MM.1S (cell line): ENCODE measurements at regions not wholly inside any gene's neighbourhood (a gene's known extent, or its start where the extent isn't known, plus 50 kb on each side); places are given as distances from the start of the nearest gene placed in this dataset.

Experiments
- DNase-seq: peaks from one replicate; pipeline ENCODE4 v3.0.0-alpha.2; 2015
- H2AFZ ChIP-seq: fragments of 300-600 bp; sonication (generic); 2 replicates; pipeline ENCODE4 v1.6.0; 2016; ENCODE audit warnings: antibody characterized with exemption, low read length
- H3F3A ChIP-seq: fragments of 300-600 bp; sonication (generic); 2 replicates; pipeline ENCODE4 v1.6.1; 2016; ENCODE audit warnings: mild to moderate bottlenecking, antibody characterized with exemption, low read length, moderate library complexity, mixed read lengths; ENCODE audit not compliant: insufficient read depth
- H3K27ac ChIP-seq: fragments of 300-600 bp; sonication (generic); 2 replicates; pipeline ENCODE4 v1.5.1; 2016; ENCODE audit warnings: mild to moderate bottlenecking, low read length
- H3K27me3 ChIP-seq: fragments of 300-600 bp; sonication (generic); replicated peaks from 2 replicates; pipeline ENCODE4 v1.6.0; 2016; ENCODE audit warnings: low read length; ENCODE audit not compliant: insufficient read depth
- H3K36me3 ChIP-seq: fragments of 300-600 bp; sonication (generic); replicated peaks from 2 replicates; pipeline ENCODE4 v1.6.1; 2016; ENCODE audit warnings: mild to moderate bottlenecking, low read length, mixed read lengths; ENCODE audit not compliant: insufficient read depth
- H3K4me1 ChIP-seq: fragments of 300-600 bp; sonication (generic); 2 replicates; pipeline ENCODE4 v1.6.1; 2016; ENCODE audit warnings: low read length, mixed read lengths
- H3K4me2 ChIP-seq: fragments of 300-600 bp; sonication (generic); 2 replicates; pipeline ENCODE4 v1.6.0; 2016; ENCODE audit warnings: low read depth, low read length
- H3K4me3 ChIP-seq: fragments of 300-600 bp; sonication (generic); 2 replicates; pipeline ENCODE4 v1.5.1; 2016; ENCODE audit warnings: low read length, mixed read lengths
- H3K79me2 ChIP-seq: fragments of 300-600 bp; sonication (generic); 2 replicates; pipeline ENCODE4 v1.6.1; 2016; ENCODE audit warnings: mixed run types, low read length, mixed read lengths
- H3K9ac ChIP-seq: fragments of 300-600 bp; sonication (generic); 2 replicates; pipeline ENCODE4 v1.6.1; 2016; ENCODE audit warnings: low read length, mixed read lengths
- H3K9me2 ChIP-seq: fragments of 300-600 bp; sonication (generic); replicated peaks from 2 replicates; pipeline ENCODE4 v1.6.1; 2016; ENCODE audit warnings: mild to moderate bottlenecking, low read length, mixed read lengths; ENCODE audit not compliant: insufficient read depth
- H3K9me3 ChIP-seq: fragments of 300-600 bp; sonication (generic); replicated peaks from 2 replicates; pipeline ENCODE4 v1.6.1; 2016; ENCODE audit warnings: mild to moderate bottlenecking, low read length, mixed read lengths; ENCODE audit not compliant: insufficient read depth
- H4K20me1 ChIP-seq: fragments of 300-600 bp; sonication (generic); 2 replicates; pipeline ENCODE4 v1.6.1; 2016; ENCODE audit warnings: mild to moderate bottlenecking, low read length, moderate library complexity, mixed read lengths; ENCODE audit not compliant: insufficient read depth
- EZH2 ChIP-seq: fragments of 300-600 bp; sonication (generic); optimal IDR thresholded peaks from 2 replicates; pipeline ENCODE3; 2017; ENCODE audit warnings: low read depth, mild to moderate bottlenecking, antibody characterized with exemption, low read length, mixed read lengths
- EZH2phosphoT487 ChIP-seq: fragments of 300-600 bp; sonication (generic); IDR thresholded peaks from 2 replicates; pipeline ENCODE4 v1.6.1; 2018; ENCODE audit warnings: antibody characterized with exemption, low read length
- TF ChIP-seq, protein P1 (sequence below): fragments of 300-600 bp; sonication (generic); IDR thresholded peaks from 2 replicates; pipeline ENCODE4 v1.5.1; 2016; ENCODE audit warnings: antibody characterized with exemption, low read length, mixed read lengths

- H3K4me3 ChIP-seq, result no peak overlapping the region
- no peaks in the 10 kb centered on the region for H4K20me1 ChIP-seq
- H3K36me3 ChIP-seq, result no peaks in the 10 kb centered on the region
- no peaks in the 10 kb centered on the region for H3K9me3 ChIP-seq
- no peak overlapping the region for H3K4me2 ChIP-seq
- no peak overlapping the region for H3K9ac ChIP-seq
- TF ChIP-seq, protein P1, sequence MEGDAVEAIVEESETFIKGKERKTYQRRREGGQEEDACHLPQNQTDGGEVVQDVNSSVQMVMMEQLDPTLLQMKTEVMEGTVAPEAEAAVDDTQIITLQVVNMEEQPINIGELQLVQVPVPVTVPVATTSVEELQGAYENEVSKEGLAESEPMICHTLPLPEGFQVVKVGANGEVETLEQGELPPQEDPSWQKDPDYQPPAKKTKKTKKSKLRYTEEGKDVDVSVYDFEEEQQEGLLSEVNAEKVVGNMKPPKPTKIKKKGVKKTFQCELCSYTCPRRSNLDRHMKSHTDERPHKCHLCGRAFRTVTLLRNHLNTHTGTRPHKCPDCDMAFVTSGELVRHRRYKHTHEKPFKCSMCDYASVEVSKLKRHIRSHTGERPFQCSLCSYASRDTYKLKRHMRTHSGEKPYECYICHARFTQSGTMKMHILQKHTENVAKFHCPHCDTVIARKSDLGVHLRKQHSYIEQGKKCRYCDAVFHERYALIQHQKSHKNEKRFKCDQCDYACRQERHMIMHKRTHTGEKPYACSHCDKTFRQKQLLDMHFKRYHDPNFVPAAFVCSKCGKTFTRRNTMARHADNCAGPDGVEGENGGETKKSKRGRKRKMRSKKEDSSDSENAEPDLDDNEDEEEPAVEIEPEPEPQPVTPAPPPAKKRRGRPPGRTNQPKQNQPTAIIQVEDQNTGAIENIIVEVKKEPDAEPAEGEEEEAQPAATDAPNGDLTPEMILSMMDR, result no peak
- TF ChIP-seq EZH2, result no peak
- no peaks in the 10 kb centered on the region for H3K27me3 ChIP-seq
- no peaks in the 10 kb centered on the region for H3K9me2 ChIP-seq
- no peaks in the 10 kb centered on the region for H3F3A ChIP-seq
- H3K4me1 ChIP-seq, result peaks cover 28% of the 10 kb centered on the region
- no peak overlapping the region for H2AFZ ChIP-seq
- H3K27ac ChIP-seq, result no peak overlapping the region
- no peaks in the 10 kb centered on the region for H3K79me2 ChIP-seq
- no peak for DNase-seq
These were observed 328.9 kb downstream of the CHL1 start for GRCh38 chr3:525415-525814.

- H3K9me2 ChIP-seq, result no peaks in the 10 kb centered on the region
- H4K20me1 ChIP-seq, result no peaks in the 10 kb centered on the region
- H3K4me3 ChIP-seq, result no peak overlapping the region
- no peaks in the 10 kb centered on the region for H3K27me3 ChIP-seq
- no peaks in the 10 kb centered on the region for H3K9me3 ChIP-seq
- no peak overlapping the region for H3K9ac ChIP-seq
- no peak for TF ChIP-seq EZH2phosphoT487
- TF ChIP-seq, protein P1, result no peak
- TF ChIP-seq EZH2, result no peak
- H3K79me2 ChIP-seq, result no peaks in the 10 kb centered on the region
- H3F3A ChIP-seq, result no peaks in the 10 kb centered on the region
- no peak for DNase-seq
- H3K27ac ChIP-seq, result no peak overlapping the region
- H3K4me2 ChIP-seq, result no peak overlapping the region
- no peaks in the 10 kb centered on the region for H3K36me3 ChIP-seq
- no peak overlapping the region for H2AFZ ChIP-seq
- H3K4me1 ChIP-seq, result no peaks in the 10 kb centered on the region
These were observed 339.2 kb downstream of the CHL1 start for GRCh38 chr3:535566-536416.

DNA sequence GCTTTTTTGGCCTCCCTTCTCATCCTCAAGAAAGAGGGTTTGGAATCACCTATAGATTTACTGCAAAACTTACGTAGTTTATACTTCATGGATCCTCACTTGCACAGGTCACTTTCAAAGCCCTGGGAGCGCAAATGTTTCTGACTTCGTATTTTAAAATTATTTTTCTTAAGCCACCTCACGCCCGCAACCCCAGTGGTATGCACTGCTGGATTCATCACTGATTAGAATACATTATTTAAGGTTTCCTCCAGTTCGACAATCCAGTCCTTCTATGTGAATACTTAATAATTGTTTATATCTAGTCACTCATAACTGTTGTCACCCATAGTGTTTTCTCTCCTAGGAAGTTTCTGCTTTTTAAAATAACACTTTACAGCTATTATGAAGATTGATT, 339.9 kb downstream of the CHL1 start:
- Histone ChIP-seq H3K4me3 (no peak overlapping the region), H4K20me1 (no peaks in the 10 kb centered on the region), H3K27ac (no peak overlapping the region), H3K36me3 (no peaks in the 10 kb centered on the region), H3K4me2 (no peak overlapping the region), H3K9me2 (no peaks in the 10 kb centered on the region), H3K4me1 (no peaks in the 10 kb centered on the region), H3K9me3 (no peaks in the 10 kb centered on the region), H3K27me3 (no peaks in the 10 kb centered on the region), H3F3A (no peaks in the 10 kb centered on the region), H2AFZ (no peak overlapping the region), H3K9ac (no peak overlapping the region), H3K79me2 (no peaks in the 10 kb centered on the region)
- no peak for DNase-seq
- TF ChIP-seq EZH2 (no peak), EZH2phosphoT487 (no peak)
- TF ChIP-seq, protein P1, result no peak
